NCI-H146 (cell line): ENCODE measurements at regions not wholly inside any gene's neighbourhood (a gene's known extent, or its start where the extent isn't known, plus 50 kb on each side); places are given as distances from the start of the nearest gene placed in this dataset.
"Not testable (repeated sequence)": the region's sequence is repeated elsewhere in the genome, so short reads cannot be mapped to it uniquely, and the experiment has no call there.

ENCODE experiments used
- DNase-seq: peaks from one replicate; lab custom pipeline; 2025; lab: John Stamatoyannopoulos, UW

- DNase-seq, result no peak
Observed at GRCh38 chr3:59192473-59192872, 142.6 kb upstream of the CFAP20DC start.

- DNase-seq, result no peak
Observed at GRCh38 chr3:59191651-59192050, 141.8 kb upstream of the CFAP20DC start.

- no peak for DNase-seq
Observed at GRCh38 chr3:59189939-59190338, 140.1 kb upstream of the CFAP20DC start.

DNA sequence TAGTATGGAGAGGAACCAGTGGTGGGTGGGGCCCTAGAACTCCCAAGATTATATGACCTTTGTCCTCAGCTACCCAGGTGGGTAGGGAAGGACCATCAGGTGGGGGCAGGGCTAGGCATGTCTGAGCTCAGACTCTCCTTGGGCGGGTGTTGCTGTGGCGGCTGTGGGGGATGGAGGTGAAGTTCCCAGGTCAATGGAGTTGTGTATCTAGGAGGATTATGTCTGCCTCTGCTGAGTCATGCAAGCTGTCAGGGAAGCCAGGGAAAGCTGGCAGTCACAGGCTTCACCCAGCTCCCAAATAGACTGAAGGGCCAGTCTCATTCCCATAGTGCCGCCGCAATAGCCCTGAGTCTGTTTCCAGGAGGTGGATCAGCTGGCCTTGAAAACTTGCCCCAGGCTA is 139.7 kb upstream of the CFAP20DC start:
- no peak for DNase-seq

DNA sequence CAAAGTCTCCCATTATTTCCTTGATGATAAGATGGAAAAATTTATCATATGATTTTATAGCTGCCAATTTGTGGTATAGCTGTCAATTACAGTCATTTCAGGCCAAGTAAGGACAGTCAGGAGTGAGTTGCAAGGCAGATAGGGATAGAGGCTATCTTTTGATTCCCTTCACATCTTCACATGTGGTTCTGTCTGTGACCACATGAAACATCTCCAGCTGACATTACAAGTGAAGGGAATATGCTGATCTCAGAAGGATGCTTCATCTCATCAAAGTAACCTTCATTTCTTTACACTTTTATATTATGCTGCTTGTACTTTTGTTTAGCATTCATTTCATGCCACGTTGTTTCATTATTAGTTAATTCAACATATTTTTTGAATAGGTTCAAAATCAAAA is 136.9 kb upstream of the CFAP20DC start:
- no peak for DNase-seq

DNA sequence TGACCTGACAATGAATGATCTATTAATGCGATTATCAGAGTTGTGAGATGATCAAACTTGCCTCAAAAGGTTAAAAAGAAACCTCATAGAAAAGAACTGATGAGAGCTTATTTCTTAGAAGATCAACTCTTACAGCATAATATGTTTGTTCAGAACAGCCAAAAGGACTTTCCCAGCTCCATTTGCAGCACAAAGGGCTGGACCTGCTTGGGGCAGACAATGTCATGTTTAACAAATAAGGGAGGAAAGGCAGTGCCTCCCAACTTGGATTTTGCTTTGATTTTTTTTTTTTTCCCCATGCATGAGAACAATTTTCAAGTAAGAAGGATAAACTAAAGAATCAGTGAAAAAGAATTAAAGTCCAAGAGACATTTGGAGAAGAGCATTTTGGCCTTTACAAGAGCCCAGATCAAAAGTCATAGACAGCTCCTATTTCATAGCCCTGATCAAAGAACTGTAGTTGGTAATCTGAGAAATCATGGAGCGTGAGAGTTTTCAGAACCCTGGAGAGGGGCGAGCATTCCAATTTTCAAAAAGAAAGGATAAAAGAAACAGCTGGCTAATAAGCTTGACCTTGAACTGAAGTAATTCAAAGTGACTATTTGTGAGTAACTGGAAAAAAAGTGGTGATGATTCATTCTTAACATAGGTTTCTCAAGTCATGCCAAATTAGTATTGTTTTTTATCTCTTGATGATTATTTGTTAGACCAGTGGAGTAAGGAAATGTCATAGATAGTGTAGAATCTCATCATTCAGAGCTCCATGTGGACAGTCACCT is 136.0 kb upstream of the CFAP20DC start:
- DNase-seq, result no peak

- DNase-seq, result no peak
Observed at GRCh38 chr3:59180006-59180405, 130.2 kb upstream of the CFAP20DC start.

DNA sequence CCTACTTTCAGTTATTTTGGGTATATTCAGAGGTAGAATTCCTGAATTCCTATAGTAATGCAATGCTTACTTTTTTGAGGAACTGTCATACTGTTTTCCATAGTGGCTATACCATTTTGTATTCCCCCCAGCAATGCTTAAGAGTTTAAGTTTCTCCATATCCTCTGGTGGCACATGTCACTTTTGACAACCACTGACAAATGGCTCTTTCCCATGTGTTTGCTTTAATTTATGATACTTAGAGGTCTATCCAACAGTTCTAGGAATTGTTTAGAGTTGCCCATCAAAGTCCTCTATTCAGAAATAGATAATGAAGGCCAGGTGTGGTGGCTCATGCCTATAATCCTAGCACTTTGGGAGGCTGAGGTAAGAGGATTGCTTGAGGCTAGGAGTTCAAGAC is 128.9 kb upstream of the CFAP20DC start:
- DNase-seq, result no peak

DNA sequence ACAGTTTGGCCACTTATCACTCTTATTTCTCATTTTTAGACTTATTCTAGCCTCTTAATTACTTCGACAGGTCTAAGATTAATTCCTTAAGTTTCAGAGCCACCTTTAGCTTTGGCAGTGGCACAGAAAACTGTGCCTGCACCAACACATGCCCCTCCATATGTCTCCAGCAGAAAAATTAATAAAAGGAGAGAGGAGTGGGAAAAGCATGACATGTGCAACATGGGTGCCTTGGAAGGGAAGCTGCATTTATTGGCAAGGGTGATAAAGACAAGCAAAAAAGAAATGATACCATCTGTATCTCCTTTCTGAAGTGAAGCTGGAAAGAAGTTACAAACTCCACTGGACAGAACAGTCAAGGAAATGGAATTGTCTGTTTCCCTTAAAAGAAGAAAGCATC is 121.7 kb upstream of the CFAP20DC start:
- no peak for DNase-seq

- DNase-seq, result not testable (repeated sequence)
Observed at GRCh38 chr3:59170166-59170565, 120.3 kb upstream of the CFAP20DC start.

- no peak for DNase-seq
Observed at GRCh38 chr3:59167756-59168155, 117.9 kb upstream of the CFAP20DC start.

GRCh38 chr3:59163953-59164352 is 114.1 kb upstream of the CFAP20DC start:
- no peak for DNase-seq

DNA sequence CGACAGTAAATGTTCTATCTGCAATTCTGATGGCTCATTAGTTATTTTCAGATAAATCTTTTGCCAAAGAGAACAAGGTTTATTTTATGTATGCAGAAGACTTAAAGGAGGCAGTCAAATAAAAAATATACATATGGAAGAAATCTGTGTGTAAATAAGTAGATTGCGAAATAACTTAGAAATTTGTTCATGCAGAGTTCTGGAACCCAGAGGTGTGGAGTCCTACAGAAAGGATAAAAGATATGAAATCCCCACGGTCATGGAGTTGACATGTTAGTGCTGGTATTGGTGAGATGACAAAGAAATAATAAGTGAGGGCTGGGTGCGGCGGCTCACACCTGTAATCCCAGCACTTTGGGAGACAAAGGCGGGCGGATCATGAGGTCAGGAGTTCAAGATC is 111.2 kb upstream of the CFAP20DC start:
- no peak for DNase-seq

DNA sequence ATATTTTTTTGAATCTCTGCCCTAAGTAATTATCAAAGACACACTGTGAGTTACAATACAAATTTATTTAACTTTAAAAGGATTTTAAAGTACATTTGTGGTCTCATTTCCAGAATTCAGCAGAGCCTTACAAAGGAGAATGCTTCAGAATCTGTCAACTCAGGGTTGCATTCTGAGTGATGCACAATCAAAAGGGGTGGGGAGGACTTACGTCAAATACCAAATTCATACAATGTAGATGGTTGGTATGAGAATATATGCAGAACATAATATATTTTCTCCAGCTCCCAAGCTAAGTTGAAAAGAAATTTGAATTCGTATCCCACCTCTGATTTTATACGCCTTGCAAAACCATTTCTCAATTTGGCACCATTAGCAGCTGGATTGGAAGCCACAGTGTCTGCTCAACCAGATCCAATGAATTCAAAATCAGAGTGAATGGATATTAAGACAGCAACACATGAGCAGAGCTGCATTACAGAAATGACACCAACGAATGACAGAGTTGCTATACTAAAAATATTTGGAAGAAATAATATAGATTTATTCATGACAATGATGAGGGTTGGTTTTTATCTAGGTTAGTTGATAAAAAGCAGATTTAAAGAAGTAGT is 110.4 kb upstream of the CFAP20DC start:
- no peak for DNase-seq

DNA sequence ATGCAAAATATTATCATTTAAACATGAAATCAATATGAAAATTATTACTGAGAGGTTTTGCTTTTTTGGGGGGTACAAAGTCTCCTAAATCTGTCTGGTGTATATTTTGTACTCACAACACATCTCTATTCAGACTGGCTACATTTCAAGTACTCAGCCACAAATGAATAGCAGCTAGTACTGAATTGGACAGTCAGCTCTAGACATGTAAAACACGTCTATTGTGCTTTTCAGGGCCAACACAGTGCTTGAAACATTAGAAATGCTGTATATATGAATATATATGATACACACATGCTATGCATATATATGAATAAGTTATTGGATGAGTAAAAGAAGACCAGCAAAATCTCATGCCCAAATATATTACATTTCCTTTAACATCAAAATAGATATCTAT is 103.8 kb upstream of the CFAP20DC start:
- no peak for DNase-seq

- DNase-seq, result no peak
Observed at GRCh38 chr3:59152943-59153342, 103.1 kb upstream of the CFAP20DC start.

DNA sequence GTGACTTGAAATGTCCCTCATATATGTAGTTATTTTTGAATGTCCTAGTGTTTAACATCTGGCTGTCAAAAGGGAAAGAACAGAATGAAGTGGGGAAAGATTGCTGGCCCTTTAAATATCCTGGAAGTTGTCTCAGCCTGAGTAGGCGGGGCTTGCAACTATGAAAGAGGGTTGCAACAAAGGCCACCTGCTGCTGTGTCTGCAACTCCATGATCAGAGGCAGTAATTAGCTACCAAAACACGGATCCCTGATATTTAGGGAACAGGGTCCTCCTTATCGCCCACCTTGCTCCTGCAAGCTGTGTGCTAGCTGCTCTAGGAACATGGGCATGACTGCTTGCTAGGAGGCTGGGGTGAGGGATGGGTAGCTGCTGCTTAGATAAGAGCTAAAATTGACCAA is 100.2 kb upstream of the CFAP20DC start:
- DNase-seq, result no peak

- no peak for DNase-seq
Observed at GRCh38 chr3:59149166-59149565, 99.3 kb upstream of the CFAP20DC start.

DNA sequence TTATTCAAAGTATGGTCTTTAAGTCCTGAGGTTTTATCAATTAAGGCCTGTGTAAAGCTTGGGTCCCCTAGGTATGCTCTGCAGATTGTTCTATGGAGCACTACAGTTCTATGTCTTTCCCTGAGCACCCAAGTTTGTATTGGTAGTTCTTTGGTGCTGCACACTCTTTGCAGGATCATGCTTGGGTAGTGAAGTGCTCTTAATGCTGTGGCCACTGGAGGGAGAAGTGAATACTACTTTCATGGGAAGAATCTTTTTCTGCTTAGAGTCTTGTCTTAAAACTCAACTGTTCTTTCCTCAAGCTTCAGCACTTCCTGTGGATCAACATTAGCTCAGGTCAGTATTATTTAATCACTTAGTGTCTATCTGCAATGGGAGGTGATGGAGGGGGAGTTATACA is 93.6 kb upstream of the CFAP20DC start:
- DNase-seq, result no peak

DNA sequence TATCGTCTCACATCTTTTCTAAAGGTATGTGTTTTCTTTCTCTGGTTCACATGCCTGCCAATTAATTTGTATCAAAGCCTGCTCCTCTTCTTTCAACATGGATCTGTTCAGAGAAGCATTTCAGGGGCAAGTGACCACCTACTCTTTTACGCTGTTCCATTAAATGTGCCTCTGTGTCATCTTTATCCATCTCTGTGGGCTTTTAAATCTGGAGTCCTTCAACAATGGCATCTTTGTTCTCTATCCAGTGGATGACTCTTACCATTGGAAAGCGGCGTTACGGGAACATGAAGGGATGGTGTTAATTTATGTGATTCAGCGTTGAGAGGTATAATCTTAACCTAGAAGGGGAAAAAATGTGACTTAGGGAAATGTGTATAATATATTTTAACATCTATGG is 92.7 kb upstream of the CFAP20DC start:
- DNase-seq, result no peak

DNA sequence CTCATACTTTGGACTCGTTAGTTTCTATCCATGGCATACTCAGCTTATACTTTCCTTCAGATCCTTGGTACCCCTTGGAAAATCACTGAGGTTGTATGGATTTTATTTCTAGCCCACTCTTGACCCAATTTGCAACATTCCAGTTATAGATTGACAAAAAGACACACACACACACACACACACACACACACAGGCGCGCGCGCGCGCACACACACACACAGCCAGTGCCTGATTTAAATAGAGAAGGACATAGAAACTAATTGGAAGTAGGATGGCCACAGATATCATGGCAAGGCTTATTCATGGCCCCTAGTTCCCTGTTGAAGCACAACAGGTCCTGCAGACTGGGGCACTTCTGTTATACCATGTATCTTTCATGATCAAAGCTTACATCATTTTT is 89.1 kb upstream of the CFAP20DC start:
- no peak for DNase-seq

DNA sequence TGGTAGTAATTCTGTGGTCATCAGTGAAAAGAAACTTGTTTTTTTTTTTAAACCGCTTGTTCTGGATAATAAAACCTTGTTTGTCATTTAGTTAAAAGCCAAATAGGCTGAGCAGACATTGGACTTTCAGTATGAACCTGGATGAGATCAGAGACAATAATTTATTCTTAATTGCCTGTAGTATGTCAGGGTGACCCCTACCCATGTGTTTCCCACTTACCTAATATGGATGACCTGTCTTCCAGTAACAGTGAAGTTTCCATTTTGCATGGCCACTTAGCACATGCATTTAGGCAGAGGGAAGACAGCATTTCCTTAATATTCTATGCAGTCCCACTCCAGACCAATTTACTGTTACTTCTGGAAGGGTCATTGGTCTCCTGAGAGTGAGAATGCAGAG is 87.6 kb upstream of the CFAP20DC start:
- DNase-seq, result no peak

DNA sequence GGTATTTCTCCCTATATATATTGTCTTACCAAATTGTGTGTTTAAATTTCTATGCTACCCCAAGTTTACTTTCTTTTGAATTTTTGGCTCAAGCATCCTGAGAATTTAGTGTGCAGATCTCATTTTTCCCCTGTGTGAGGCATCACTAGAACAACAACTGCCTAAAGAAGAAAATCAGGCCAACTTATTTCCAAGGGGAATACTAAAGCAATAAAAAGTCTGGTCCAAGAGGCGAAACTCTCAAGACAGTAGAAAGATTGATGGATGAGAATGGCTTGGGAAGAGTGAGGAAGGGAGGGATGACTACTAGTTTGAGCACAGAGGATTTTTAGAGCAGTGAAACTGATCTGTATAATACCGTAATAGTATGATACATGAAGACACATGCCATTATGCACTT is 86.3 kb upstream of the CFAP20DC start:
- DNase-seq, result no peak

- DNase-seq, result no peak
Observed at GRCh38 chr3:59135096-59135495, 85.3 kb upstream of the CFAP20DC start.
